Common myeloid progenitor, CD34-positive (primary cell): ENCODE measurements at regions not wholly inside any gene's neighbourhood (a gene's known extent, or its start where the extent isn't known, plus 50 kb on each side); places are given as distances from the start of the nearest gene placed in this dataset.

Experiments
- CTCF ChIA-PET: fragments of 350-600 bp; sonication (Branson Sonifier 250); formaldehyde crosslinking; loops from one replicate; lab custom pipeline; 2021; ENCODE audit warnings: antibody characterized with exemption; lab: Charles Lee
- POLR2A ChIA-PET: fragments of 350-600 bp; sonication (Branson Sonifier 250); formaldehyde crosslinking; loops from one replicate; lab custom pipeline; 2021; ENCODE audit warnings: antibody characterized with exemption; lab: Charles Lee
- DNase-seq, 3 donors: peaks; one replicate each; pipeline versions ENCODE4 v3.0.0 to v3.0.0-alpha.2; 2013
- H3K27ac ChIP-seq, 2 experiments: 1 replicate in 1 of 2; 2 replicates in 1 of 2; pipeline ENCODE4 v1.7.0; 2013; ENCODE audit warnings: inconsistent platforms in 2 of 2, low read length in 2 of 2, mild to moderate bottlenecking in 2 of 2, low read depth in 1 of 2, moderate library complexity in 1 of 2; ENCODE audit not compliant: severe bottlenecking in 2 of 2, insufficient read depth in 1 of 2, poor library complexity in 1 of 2
- H3K27me3 ChIP-seq, 5 experiments: replicated peaks in 2 of 5; 1 replicate in 3 of 5; 2 replicates in 2 of 5; pipeline versions ENCODE4 v1.6.1 to v1.7.0; 2013; ENCODE audit warnings: low read length in 4 of 5, mild to moderate bottlenecking in 2 of 5, moderate library complexity in 2 of 5, inconsistent platforms in 1 of 5; ENCODE audit not compliant: insufficient read depth in 5 of 5, control insufficient read depth in 4 of 5
- H3K36me3 ChIP-seq, 4 experiments: 1 replicate in 2 of 4; 2 replicates in 2 of 4; pipeline versions ENCODE4 v1.6.1 to v1.7.0; 2013; ENCODE audit warnings: low read length in 3 of 4, control low read depth in 1 of 4, mild to moderate bottlenecking in 1 of 4; ENCODE audit not compliant: control insufficient read depth in 4 of 4, insufficient read depth in 4 of 4
- H3K4me1 ChIP-seq, 4 experiments: 1 replicate in 3 of 4; 2 replicates in 1 of 4; pipeline versions ENCODE4 v1.6.1 to v1.7.1; 2013; ENCODE audit warnings: low read length in 3 of 4, mild to moderate bottlenecking in 3 of 4, control low read depth in 1 of 4, inconsistent platforms in 1 of 4, moderate library complexity in 1 of 4; ENCODE audit not compliant: control insufficient read depth in 4 of 4, insufficient read depth in 4 of 4; ENCODE audit errors: control extremely low read depth in 1 of 4
- H3K4me3 ChIP-seq, 7 experiments: 1 replicate in 4 of 7; 2 replicates in 3 of 7; pipeline versions ENCODE4 v1.5.1 to v1.7.0; 2013; ENCODE audit warnings: mild to moderate bottlenecking in 7 of 7, low read length in 6 of 7, moderate library complexity in 6 of 7, inconsistent platforms in 2 of 7, low read depth in 2 of 7, control low read depth in 1 of 7; ENCODE audit not compliant: insufficient read depth in 4 of 7, control insufficient read depth in 1 of 7; ENCODE audit errors: extremely low read depth in 1 of 7
- H3K9me3 ChIP-seq, 5 experiments: 1 replicate in 4 of 5; 2 replicates in 1 of 5; pipeline versions ENCODE4 v1.6.1 to v1.7.1; 2013; ENCODE audit warnings: low read length in 4 of 5, mild to moderate bottlenecking in 2 of 5, inconsistent platforms in 1 of 5, low read depth in 1 of 5, moderate library complexity in 1 of 5; ENCODE audit not compliant: control insufficient read depth in 4 of 5, insufficient read depth in 2 of 5; ENCODE audit errors: control extremely low read depth in 1 of 5
- WGBS: methylation state at CpG from one replicate; pipeline ENCODE4 v1.1.5; 2013; ENCODE audit not compliant: insufficient coverage; 5-methylcytosine and 5-hydroxymethylcytosine counted together

DNA sequence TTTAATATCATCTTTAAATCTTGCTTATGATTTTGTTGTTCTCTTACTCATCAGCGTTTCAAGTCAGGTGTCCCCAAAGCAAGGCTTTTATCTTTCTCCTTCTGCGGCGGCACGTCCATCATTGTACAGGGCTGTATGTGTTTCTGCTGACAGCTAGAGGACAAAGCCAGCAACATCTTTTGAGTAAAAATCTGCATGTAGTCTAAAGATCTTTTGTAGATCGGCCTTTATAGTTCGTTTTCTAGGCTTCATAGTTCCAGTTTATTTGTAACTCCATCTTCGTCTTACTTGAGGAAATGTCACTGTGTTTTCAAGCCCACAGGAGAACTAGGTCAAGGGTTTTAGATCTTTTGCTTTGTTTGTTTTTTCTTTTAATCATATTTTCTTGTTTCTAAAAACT is 211.4 kb upstream of the TOPAZ1 start:
- H3K27me3 ChIP-seq = peaks cover 0 to 6% (median 0%) of the 10 kb centered on the region in 5 experiments
- WGBS = 98% methylated on average over 7 of the region's 7 CpGs
- peaks cover 0 to 6% (median 5%) of the 10 kb centered on the region in 4 experiments for H3K4me1 ChIP-seq
- DNase-seq = no peak
- no peak overlapping the region for H3K4me3 ChIP-seq
- no peak overlapping the region for H3K27ac ChIP-seq
- H3K36me3 ChIP-seq = no peaks in the 10 kb centered on the region
- no peaks in the 10 kb centered on the region for H3K9me3 ChIP-seq
- POLR2A ChIA-PET = no interaction called here
- CTCF ChIA-PET = no interaction called here

DNA sequence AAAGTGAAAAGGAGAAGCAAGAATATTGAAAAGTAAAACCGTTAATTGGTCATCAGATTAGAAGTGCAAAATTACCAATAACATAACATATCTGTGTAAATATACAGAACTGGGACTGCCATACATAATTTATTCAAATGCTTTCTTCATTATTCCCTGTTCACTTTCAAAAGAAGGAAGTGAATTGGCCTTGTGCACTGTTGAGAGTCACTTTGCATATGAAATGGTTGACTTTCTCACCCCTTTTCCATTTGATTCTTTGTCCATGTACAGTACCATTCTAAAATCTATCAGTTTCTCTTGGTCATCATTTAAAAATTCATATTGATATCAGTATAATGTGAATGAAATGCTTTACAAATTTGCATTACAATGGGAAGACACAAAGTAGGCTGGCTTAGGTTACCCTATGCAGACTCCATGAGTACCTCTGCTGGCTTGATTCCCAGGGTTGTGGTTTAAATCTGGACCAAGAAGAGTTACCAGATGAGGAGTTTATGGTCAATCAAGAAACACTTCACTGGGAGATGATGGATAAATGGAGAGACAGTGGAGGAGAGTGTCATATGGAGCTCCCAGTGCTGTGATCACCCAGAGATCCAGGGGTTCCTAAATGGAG is 210.9 kb upstream of the TOPAZ1 start:
- DNase-seq = no peak
- ChIA-PET CTCF (no interaction called here), POLR2A (no interaction called here)
- no CpG with 5 or more reads among the region's 1 CpG for WGBS
- no peak overlapping the region for H3K27ac ChIP-seq
- H3K4me3 ChIP-seq = no peak overlapping the region
- peaks cover 0 to 6% (median 0%) of the 10 kb centered on the region in 5 experiments for H3K27me3 ChIP-seq
- peaks cover 0 to 6% (median 5%) of the 10 kb centered on the region in 4 experiments for H3K4me1 ChIP-seq
- H3K9me3 ChIP-seq = no peaks in the 10 kb centered on the region
- no peaks in the 10 kb centered on the region for H3K36me3 ChIP-seq

DNA sequence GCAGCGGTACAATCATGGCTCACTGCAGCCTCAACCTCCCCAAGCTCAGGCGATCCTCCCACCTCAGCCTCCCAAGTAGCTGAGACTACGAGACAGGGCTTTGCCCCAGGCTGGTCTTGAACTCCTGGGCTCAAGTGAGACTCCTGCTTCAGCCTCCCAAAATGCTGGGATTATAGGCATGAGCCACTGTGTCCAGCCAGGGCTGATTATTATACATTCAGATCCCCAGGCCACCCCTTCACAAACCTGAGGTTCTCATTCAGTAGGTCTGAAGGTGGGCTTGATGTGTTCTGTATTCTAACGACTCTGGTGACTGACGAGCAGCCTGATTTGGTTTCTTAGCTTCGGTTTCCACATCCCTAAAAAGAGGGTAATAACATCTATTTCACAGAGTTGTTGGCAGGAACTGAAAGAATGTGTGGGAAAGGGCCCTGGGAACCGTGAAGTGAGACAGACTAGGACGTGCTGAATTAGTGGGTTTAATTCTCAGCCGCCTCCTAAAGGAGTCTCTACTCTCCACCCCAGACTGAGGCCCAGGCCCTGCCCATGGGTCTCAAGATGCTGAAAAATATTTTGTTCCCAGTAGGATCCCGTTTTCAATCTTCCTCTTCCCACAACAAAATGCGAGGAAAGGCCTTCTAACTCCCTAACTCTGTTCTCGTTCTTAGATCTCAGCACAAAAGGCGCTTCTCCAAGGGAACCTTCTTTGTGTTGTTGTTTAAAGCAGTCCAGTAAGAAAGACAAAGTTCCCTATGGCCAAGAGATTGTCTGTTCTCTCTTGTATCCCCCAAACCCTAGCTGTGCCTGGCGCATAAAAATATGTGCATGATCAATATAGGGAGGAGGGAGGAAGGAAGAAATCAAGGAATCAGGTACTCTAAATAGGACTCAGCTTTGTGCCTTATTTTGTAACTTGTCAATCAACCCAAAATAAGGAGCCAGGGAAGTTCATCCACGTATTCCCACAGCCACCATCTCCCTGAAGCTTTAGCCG is 210.0 kb upstream of the TOPAZ1 start:
- H3K9me3 ChIP-seq = no peaks in the 10 kb centered on the region
- H3K27me3 ChIP-seq = peaks cover 0 to 6% (median 0%) of the 10 kb centered on the region in 5 experiments
- no peak overlapping the region for H3K27ac ChIP-seq
- POLR2A ChIA-PET = no interaction called here
- H3K4me1 ChIP-seq = no peaks in the 10 kb centered on the region
- H3K4me3 ChIP-seq = no peak overlapping the region
- no peak for DNase-seq
- CTCF ChIA-PET = no interaction called here
- no peaks in the 10 kb centered on the region for H3K36me3 ChIP-seq
- 96% methylated on average over 9 of the region's 16 CpGs for WGBS

DNA sequence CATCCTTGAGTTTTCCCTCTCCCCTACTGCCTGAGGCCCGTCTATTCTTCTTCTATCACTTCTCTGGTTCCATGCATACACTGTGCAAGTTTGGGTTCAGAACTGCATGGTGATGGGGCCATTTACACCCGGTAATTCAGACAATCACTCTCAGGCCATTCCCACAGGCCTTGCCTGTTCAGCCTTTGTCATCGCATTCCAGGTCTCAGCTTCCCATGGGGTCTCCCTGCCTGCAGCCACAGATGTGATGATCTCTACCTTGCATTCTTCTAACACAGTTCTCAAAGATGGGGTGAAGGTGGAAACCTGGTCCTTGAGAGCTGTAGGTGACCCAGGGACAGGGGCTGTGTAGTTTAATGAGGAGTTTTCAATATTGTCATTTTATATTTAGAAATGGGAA is 209.2 kb upstream of the TOPAZ1 start:
- POLR2A ChIA-PET = no interaction called here
- H3K4me3 ChIP-seq = no peak overlapping the region
- WGBS = 100% methylated on average over 2 of the region's 3 CpGs
- DNase-seq = no peak
- peaks cover 0 to 6% (median 0%) of the 10 kb centered on the region in 5 experiments for H3K27me3 ChIP-seq
- H3K27ac ChIP-seq = no peak overlapping the region
- CTCF ChIA-PET = no interaction called here
- no peaks in the 10 kb centered on the region for H3K36me3 ChIP-seq
- no peaks in the 10 kb centered on the region for H3K4me1 ChIP-seq
- no peaks in the 10 kb centered on the region for H3K9me3 ChIP-seq

DNA sequence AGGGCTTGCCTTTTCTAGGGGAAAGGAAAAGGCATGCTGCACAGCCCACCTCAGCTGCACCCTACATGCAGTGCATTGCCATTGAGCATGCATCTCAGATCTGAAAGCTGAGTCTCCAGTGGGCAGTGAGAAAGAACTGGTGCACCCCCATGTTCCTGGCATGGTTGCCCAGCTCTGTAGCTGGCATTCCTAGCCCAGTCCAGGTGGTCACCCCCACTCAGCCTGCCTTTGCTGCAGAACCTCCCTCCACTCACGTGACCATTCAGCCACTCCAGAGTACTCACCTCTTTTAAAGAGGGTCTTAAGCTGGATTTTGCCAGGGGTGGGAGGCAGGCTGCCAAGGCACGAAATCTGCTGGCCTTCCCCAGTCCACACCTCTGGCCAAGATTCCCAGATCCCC is 208.6 kb upstream of the TOPAZ1 start:
- Histone ChIP-seq H3K4me3 (no peak overlapping the region), H3K27ac (no peak overlapping the region), H3K9me3 (no peaks in the 10 kb centered on the region), H3K36me3 (no peaks in the 10 kb centered on the region), H3K4me1 (no peaks in the 10 kb centered on the region), H3K27me3 (peaks cover 0 to 6% (median 0%) of the 10 kb centered on the region in 5 experiments)
- ChIA-PET POLR2A (no interaction called here), CTCF (interaction anchor here (1.3 kb wide), 1 partner anchor 13 kb away, joined by 5 read pairs; no protein-coding TSS in a partner anchor)
- 88% methylated on average over 1 of the region's 2 CpGs for WGBS
- DNase-seq = no peak

DNA sequence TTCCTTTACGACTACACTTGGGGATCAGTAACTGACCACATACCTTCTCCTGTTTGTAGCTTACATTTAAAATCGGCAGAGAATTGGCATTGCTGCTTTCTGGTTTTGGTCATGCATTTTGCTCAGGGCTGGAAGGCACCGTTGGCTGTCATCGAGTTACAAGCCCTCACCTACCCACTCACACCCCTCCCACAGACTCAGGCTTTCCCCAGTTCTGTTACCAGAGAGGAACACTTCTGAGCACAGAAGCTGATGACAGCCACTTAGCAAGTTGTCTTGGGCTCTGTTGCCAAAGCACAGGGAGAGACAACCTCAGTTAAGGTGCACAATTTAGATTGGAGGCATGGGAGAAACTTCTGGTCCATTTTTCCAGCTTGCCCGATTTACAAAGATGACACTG is 204.8 kb upstream of the TOPAZ1 start:
- CTCF ChIA-PET = no interaction called here
- no peak overlapping the region for H3K27ac ChIP-seq
- H3K27me3 ChIP-seq = peaks cover 0 to 2% (median 0%) of the 10 kb centered on the region in 5 experiments
- 97% methylated on average over 5 of the region's 5 CpGs for WGBS
- no peak for DNase-seq
- POLR2A ChIA-PET = no interaction called here
- H3K9me3 ChIP-seq = no peaks in the 10 kb centered on the region
- no peak overlapping the region for H3K4me3 ChIP-seq
- no peaks in the 10 kb centered on the region for H3K4me1 ChIP-seq
- no peaks in the 10 kb centered on the region for H3K36me3 ChIP-seq

DNA sequence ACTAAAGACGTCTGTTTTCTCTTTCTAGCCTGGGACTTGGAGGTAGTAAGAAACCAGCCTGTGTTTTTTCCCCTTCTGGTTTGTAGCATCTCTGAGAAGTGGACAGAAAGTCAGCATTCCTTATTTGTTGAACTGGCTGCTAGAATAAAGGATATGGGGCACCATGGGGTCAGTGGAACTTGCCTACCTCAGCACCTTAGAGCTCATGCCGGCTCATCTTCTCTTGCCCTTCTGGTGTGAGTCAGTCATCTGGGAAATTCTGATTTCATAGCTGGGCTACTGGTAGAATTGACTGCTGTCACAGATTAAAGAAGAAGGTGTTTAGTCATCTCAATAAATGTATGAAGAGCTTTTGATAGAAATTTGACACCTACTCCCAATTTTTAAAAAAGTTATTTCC is 202.7 kb upstream of the TOPAZ1 start:
- Histone ChIP-seq H3K27ac (no peak overlapping the region), H3K36me3 (no peaks in the 10 kb centered on the region), H3K9me3 (no peaks in the 10 kb centered on the region), H3K4me3 (no peak overlapping the region), H3K4me1 (no peaks in the 10 kb centered on the region), H3K27me3 (peaks cover 0 to 2% (median 0%) of the 10 kb centered on the region in 5 experiments)
- WGBS = 100% methylated on average over 1 of the region's 2 CpGs
- DNase-seq = no peak
- CTCF ChIA-PET = interaction anchor here (1.8 kb wide), 1 partner anchor 11 kb away, joined by 4 read pairs; no protein-coding TSS in a partner anchor
- POLR2A ChIA-PET = no interaction called here
